ENCODE measurements at regions not wholly inside any gene's neighbourhood (a gene's known extent, or its start where the extent isn't known, plus 50 kb on each side); places are given as distances from the start of the nearest gene placed in this dataset.

DNA sequence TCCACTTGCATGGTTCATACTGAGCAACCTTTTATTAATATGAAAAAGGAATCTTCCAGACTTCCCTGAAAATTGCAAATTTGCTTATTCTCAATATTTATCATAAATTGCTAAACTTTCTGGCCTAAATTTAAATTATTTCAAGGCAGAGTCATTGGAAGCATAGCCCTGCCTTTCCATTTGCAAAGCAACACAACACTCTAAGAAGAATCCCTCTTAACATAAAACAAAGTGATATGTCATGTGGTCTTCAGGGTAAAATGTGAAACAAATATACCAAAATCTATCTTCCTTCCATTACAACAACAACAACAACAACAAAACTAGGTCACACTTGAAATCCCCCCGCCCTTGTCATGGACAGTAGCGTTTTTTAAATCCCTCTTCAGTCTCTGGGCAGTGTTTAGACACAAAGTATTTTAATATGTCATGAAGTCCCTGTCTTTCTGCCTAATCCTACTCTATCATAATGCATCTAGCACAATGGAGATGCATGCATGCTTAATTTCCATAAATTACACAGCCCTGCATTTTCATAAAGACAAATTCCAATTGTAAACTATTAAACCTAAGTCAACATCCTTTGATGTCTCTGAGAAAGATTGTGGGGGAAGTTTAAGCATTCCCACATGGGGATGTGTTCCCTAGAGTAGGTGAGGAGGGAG is 668.9 kb upstream of the LCORL start:
- Histone ChIP-seq H2AFZ (ENCODE audit: low read length) (no peak overlapping the region), H4K20me1 (ENCODE audit: insufficient read depth, low read length) (no peaks in the 10 kb centered on the region), H3K27me3 (ENCODE audit: control insufficient read depth in 1 of 2, insufficient read depth in 2 of 2, low read length in 2 of 2) (no peaks in the 10 kb centered on the region), H3K79me2 (ENCODE audit: insufficient read depth, low read length) (no peaks in the 10 kb centered on the region), H3K36me3 (replicated peaks in 1 of 2; ENCODE audit: control insufficient read depth in 1 of 2, insufficient read depth in 2 of 2, low read length in 2 of 2) (no peaks in the 10 kb centered on the region), H3K4me2 (ENCODE audit: low read depth, low read length) (no peak overlapping the region), H3K9me3 (ENCODE audit: low read length) (no peaks in the 10 kb centered on the region), H3K4me1 (ENCODE audit: insufficient read depth, low read length) (peaks cover 13% of the 10 kb centered on the region; the same call in 1 of the 2 replicates), H3K9ac (ENCODE audit: insufficient read depth, low read depth, low read length) (no peak overlapping the region), H3K27ac (ENCODE audit: extremely low read length, insufficient read depth, low read length) (no peak overlapping the region), H3K4me3 (replicated peaks in 1 of 3; ENCODE audit: insufficient read depth in 1 of 3, low read depth in 2 of 3, low read length in 3 of 3) (no peak overlapping the region)
- 2% methylated on average over 2 of the region's 2 CpGs for WGBS (ENCODE audit: low lambda C conversion rate)
- no TSS peak for BruUV-seq (replicated peaks)
- CTCF ChIA-PET (ENCODE audit: low intra/inter-chr PET ratio, low total read pairs): no interaction called here
- in situ Hi-C loops (cut with HindIII; ENCODE audit: extremely low pct_ligation_motif_present, low pct_unique_long_range_greater_than_20kb): loop anchor here (25.0 kb wide), 1 partner anchor 1572 kb away; the partner anchor contains the start of gene SLIT2
- ATAC-seq (no peak), FAIRE-seq (no peak), DNase-seq (ENCODE audit: low spot score) (no peak)
- intact Hi-C loops (cut with micrococcal nuclease; ENCODE audit: unreplicated experiment): no loop called here
- POLR2A ChIA-PET: no interaction called here
- TF ChIP-seq, protein P1, sequence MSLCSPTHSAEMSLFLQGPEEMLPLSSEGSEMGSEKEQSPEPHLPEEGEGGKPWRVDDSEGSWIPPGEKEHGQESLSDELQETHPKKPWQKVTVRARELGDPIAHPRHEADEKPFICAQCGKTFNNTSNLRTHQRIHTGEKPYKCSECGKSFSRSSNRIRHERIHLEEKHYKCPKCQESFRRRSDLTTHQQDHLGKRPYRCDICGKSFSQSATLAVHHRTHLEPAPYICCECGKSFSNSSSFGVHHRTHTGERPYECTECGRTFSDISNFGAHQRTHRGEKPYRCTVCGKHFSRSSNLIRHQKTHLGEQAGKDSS (CRISPR knock-in tag; IDR thresholded peaks at IDR 0.05; ENCODE audit: borderline replicate concordance, low read depth): no peak
- no peak for TF ChIP-seq GTF3A (CRISPR knock-in tag; conservative IDR thresholded peaks at IDR 0.05)

DNA sequence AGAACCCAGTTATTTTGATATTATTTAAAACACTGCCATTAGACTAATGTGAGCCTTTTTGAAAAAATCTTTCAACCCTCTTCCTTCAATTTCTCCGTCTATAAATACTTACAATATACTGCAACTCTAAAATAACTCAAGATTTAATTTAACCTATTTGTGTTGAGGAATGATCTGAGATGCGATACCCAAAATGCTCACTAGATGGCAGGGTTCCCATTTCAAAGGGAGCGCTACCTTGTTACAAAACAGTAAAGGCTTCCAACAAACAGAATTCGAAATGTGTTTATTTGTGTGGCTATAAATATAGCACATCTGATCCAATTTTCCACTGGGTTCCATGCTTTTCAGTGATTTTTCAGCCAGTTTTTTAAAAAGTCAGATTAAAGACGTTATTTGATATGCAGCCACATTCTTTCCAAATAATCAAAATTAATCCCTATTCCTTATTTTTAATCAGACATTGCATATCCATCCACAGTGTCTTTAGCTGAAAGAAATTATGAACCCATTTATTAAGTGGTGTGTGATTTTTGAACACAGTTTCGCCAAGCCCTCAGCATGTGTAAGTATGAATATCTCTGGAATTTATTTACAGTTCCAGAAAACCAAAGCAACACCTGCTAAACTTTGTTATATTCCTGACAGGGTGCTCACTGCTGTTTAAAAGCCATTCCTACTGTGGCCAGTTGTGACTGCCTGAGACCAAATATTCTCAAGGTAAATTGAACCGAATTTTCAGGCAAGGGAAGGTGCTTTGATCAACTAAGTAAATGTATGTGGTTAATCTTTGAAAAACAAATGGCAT is 668.0 kb upstream of the LCORL start:
- Histone ChIP-seq H3K4me1 (ENCODE audit: insufficient read depth, low read length) (peaks cover 13% of the 10 kb centered on the region; the same call in 1 of the 2 replicates), H3K9me3 (ENCODE audit: low read length) (no peaks in the 10 kb centered on the region), H3K4me3 (replicated peaks in 1 of 3; ENCODE audit: insufficient read depth in 1 of 3, low read depth in 2 of 3, low read length in 3 of 3) (no peak overlapping the region), H3K9ac (ENCODE audit: insufficient read depth, low read depth, low read length) (no peak overlapping the region), H3K79me2 (ENCODE audit: insufficient read depth, low read length) (no peaks in the 10 kb centered on the region), H4K20me1 (ENCODE audit: insufficient read depth, low read length) (no peaks in the 10 kb centered on the region), H3K4me2 (ENCODE audit: low read depth, low read length) (no peak overlapping the region), H3K27ac (ENCODE audit: extremely low read length, insufficient read depth, low read length) (no peak overlapping the region), H3K36me3 (replicated peaks in 1 of 2; ENCODE audit: control insufficient read depth in 1 of 2, insufficient read depth in 2 of 2, low read length in 2 of 2) (no peaks in the 10 kb centered on the region), H2AFZ (ENCODE audit: low read length) (no peak overlapping the region), H3K27me3 (ENCODE audit: control insufficient read depth in 1 of 2, insufficient read depth in 2 of 2, low read length in 2 of 2) (no peaks in the 10 kb centered on the region)
- ChIA-PET POLR2A (no interaction called here), CTCF (ENCODE audit: low intra/inter-chr PET ratio, low total read pairs) (interaction anchor here (1.1 kb wide), 1 partner anchor 1996 kb away, joined by 4 read pairs; no protein-coding TSS in a partner anchor)
- FAIRE-seq (peak; percentile 82), ATAC-seq (no peak; the same call in 2 of the 3 replicates), DNase-seq (ENCODE audit: low spot score) (peak; percentile 16)
- BruUV-seq (replicated peaks): no TSS peak
- whole genome bisulfite sequencing (ENCODE audit: low lambda C conversion rate): 0% methylated on average over 7 of the region's 7 CpGs
- no peak for TF ChIP-seq ZNF296 (CRISPR knock-in tag; conservative IDR thresholded peaks at IDR 0.05)
- no peak for TF ChIP-seq ZNF333 (CRISPR knock-in tag; IDR thresholded peaks at IDR 0.05; ENCODE audit: borderline replicate concordance)
- TF ChIP-seq ZNF781 (CRISPR knock-in tag; IDR thresholded peaks at IDR 0.05; ENCODE audit: borderline replicate concordance, not compliant biosample characterization): no peak
- TF ChIP-seq U2AF1 (optimal IDR thresholded peaks at IDR 0.05; ENCODE audit: low read depth, low read length): no peak
- TF ChIP-seq, protein P2, sequence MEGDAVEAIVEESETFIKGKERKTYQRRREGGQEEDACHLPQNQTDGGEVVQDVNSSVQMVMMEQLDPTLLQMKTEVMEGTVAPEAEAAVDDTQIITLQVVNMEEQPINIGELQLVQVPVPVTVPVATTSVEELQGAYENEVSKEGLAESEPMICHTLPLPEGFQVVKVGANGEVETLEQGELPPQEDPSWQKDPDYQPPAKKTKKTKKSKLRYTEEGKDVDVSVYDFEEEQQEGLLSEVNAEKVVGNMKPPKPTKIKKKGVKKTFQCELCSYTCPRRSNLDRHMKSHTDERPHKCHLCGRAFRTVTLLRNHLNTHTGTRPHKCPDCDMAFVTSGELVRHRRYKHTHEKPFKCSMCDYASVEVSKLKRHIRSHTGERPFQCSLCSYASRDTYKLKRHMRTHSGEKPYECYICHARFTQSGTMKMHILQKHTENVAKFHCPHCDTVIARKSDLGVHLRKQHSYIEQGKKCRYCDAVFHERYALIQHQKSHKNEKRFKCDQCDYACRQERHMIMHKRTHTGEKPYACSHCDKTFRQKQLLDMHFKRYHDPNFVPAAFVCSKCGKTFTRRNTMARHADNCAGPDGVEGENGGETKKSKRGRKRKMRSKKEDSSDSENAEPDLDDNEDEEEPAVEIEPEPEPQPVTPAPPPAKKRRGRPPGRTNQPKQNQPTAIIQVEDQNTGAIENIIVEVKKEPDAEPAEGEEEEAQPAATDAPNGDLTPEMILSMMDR (CRISPR knock-in tag; IDR thresholded peaks at IDR 0.05): peak; percentile 71
- TF ChIP-seq ZNF10 (CRISPR knock-in tag; IDR thresholded peaks at IDR 0.05; ENCODE audit: borderline replicate concordance, low read depth): no peak
- peak; percentile 69 for TF ChIP-seq STAG1 (CRISPR knock-in tag; IDR thresholded peaks at IDR 0.05)
- TF ChIP-seq RAD21 (CRISPR knock-in tag; IDR thresholded peaks at IDR 0.05): peak; percentile 45; the same call in 1 of the 2 replicates
- peak; percentile 49 for TF ChIP-seq SMC3 (IDR thresholded peaks at IDR 0.05; ENCODE audit: low read length)
- no peak for TF ChIP-seq MXI1 (IDR thresholded peaks at IDR 0.05; ENCODE audit: borderline replicate concordance, low read depth, low read length)
- no peak for TF ChIP-seq ZNF24 (IDR thresholded peaks at IDR 0.05)
- TF ChIP-seq KDM5A (IDR thresholded peaks at IDR 0.05; ENCODE audit: borderline replicate concordance, low read length): no peak
- TF ChIP-seq SALL1 (CRISPR knock-in tag; IDR thresholded peaks at IDR 0.05): no peak
- intact Hi-C loops (cut with micrococcal nuclease; ENCODE audit: unreplicated experiment): loop anchor here (2.0 kb wide), 1 partner anchor 1561 kb away; the partner anchor contains the start of gene SLIT2
- in situ Hi-C loops (cut with HindIII; ENCODE audit: extremely low pct_ligation_motif_present, low pct_unique_long_range_greater_than_20kb): loop anchor here (10.0 to 25.0 kb wide), 2 partner anchors 1573 to 1995 kb away; partner anchors contain the start of gene SLIT2

All from HepG2 (cell line).